Prostate gland (tissue), 2 donors: ENCODE measurements at regions not wholly inside any gene's neighbourhood (a gene's known extent, or its start where the extent isn't known, plus 50 kb on each side); places are given as distances from the start of the nearest gene placed in this dataset.

ENCODE experiments used
- DNase-seq: peaks from one replicate; pipeline ENCODE4 v3.0.0-alpha.2; 2019; ENCODE audit warnings: low spot score
- H3K27ac ChIP-seq, 2 donors: fragments of 200-600 bp; sonication (generic); 2 replicates each; pipeline ENCODE4 v1.5.1; 2017 to 2019
- H3K27me3 ChIP-seq: fragments of 200-600 bp; sonication (generic); replicated peaks from 2 replicates; pipeline ENCODE4 v1.5.1; 2019; ENCODE audit not compliant: insufficient read depth
- H3K36me3 ChIP-seq, 2 donors: fragments of 200-600 bp; sonication (generic); 1 replicate in 1 of 2; 2 replicates in 1 of 2; pipeline versions ENCODE4 v1.5.1 to v1.8.1; 2017 to 2019
- H3K4me1 ChIP-seq: fragments of 200-600 bp; sonication (generic); replicated peaks from 2 replicates; pipeline ENCODE4 v1.5.1; 2019
- H3K4me3 ChIP-seq, 2 donors: fragments of 200-600 bp; sonication (generic); 2 replicates each; pipeline ENCODE4 v1.5.1; 2017 to 2019
- H3K9me3 ChIP-seq: fragments of 200-600 bp; sonication (generic); 2 replicates; pipeline ENCODE4 v1.5.1; 2017
- CTCF ChIP-seq, 4 experiments: fragments of 200-600 bp in 2 of 4; fragments of 450-650 bp in 2 of 4; sonication (generic) in 2 of 4; IDR thresholded peaks; 1 replicate in 3 of 4; 2 replicates in 1 of 4; pipeline ENCODE4 v1.5.1; 2016 to 2019; ENCODE audit warnings: antibody characterized with exemption in 4 of 4, mild to moderate bottlenecking in 2 of 4, moderate library complexity in 2 of 4
- POLR2A ChIP-seq: fragments of 450-650 bp; IDR thresholded peaks from one replicate; pipeline ENCODE4 v1.6.1; 2016; ENCODE audit warnings: antibody characterized with exemption, mild to moderate bottlenecking
- POLR2AphosphoS5 ChIP-seq: sonication (generic); formaldehyde crosslinking; IDR thresholded peaks from one replicate; pipeline ENCODE4 v1.6.1; 2017; ENCODE audit warnings: antibody characterized with exemption
- WGBS: methylation state at CpG from one replicate; pipeline ENCODE4 v1.1.5; 2018; 5-methylcytosine and 5-hydroxymethylcytosine counted together
- intact Hi-C: fragments of 100-400 bp; cut with DNase I; formaldehyde crosslinking; loops from one replicate; pipeline ENCODE4 v1.14.2; 2022

GRCh38 chr22:23402275-23403151 lies 177.6 kb downstream of the IGLL1 start:
- Histone ChIP-seq H3K4me3 (peak overlapping the region; percentile 40 to 56), H3K9me3 (no peaks in the 10 kb centered on the region), H3K27me3 (no peaks in the 10 kb centered on the region), H3K27ac (peak overlapping the region; percentile 65 to 66), H3K36me3 (no peaks in the 10 kb centered on the region), H3K4me1 (peaks cover 4% of the 10 kb centered on the region)
- 15% methylated on average over 28 of the region's 82 CpGs for WGBS
- TF ChIP-seq CTCF (IDR thresholded peaks at IDR 0.05) (peak; percentile 26 to 90 (median 66)), POLR2A (peak; percentile 58), POLR2AphosphoS5 (peak; percentile 68)
- intact Hi-C loops: loop anchor here (2.0 to 5.0 kb wide), 2 partner anchors 136 to 445 kb away; no protein-coding TSS in a partner anchor
- DNase-seq: peak; percentile 87

- TF ChIP-seq POLR2A: no peak
- Histone ChIP-seq H3K4me1 (peaks cover 4% of the 10 kb centered on the region), H3K9me3 (no peaks in the 10 kb centered on the region), H3K36me3 (no peaks in the 10 kb centered on the region), H3K4me3 (peak overlapping the region; percentile 40 to 56), H3K27me3 (no peaks in the 10 kb centered on the region), H3K27ac (peak overlapping the region; percentile 65 to 66)
- DNase-seq: no peak
- WGBS: 39% methylated on average over 14 of the region's 14 CpGs
- intact Hi-C loops: loop anchor here (2.0 to 5.0 kb wide), 2 partner anchors 137 to 445 kb away; no protein-coding TSS in a partner anchor
These were observed 178.2 kb downstream of the IGLL1 start for GRCh38 chr22:23401910-23402274.

DNA sequence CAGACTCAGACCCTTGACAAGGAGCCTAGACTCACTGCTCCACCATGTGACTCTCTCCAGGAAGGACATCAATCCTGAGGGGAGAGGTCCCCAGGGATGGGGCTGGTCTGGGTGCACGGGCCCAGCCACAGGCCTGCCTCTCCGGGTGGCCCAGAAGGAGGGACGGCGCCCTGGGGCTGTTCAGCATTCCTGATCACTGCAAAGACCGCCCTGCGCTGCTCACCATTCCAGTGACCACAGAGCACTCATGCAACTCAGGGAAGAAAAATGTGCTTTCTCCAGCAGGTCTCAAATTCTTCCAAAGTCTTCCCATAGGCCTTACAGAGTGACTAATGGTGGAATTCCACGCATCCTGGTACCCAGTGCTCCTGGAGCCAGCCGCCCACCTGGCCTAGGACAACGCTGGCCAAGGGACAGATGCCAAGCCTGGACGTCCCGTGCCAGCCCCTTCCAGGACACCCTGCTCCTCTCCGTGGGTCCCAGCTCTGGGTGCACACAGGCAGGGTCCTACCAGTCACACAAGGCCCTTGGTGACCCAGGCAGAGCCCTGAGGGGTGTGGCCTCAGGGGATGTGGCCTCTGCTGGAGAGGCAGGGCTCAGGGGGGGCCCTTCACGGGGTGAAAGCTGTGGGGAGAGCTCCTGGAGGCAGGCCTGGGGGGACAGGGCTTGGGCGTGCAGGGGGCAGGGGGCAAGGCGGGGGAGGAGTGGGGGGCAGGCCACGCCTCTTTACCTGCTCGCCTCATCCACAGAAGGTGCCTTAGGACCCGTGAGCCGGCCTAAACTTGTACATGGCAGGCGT lies 178.8 kb downstream of the IGLL1 start:
- TF ChIP-seq POLR2A (no peak), CTCF (IDR thresholded peaks at IDR 0.05) (no peak), POLR2AphosphoS5 (no peak)
- H3K27me3 ChIP-seq: no peaks in the 10 kb centered on the region
- peaks cover 4% of the 10 kb centered on the region for H3K4me1 ChIP-seq
- H3K36me3 ChIP-seq: no peaks in the 10 kb centered on the region
- WGBS: 56% methylated on average over 20 of the region's 20 CpGs
- DNase-seq: no peak
- H3K9me3 ChIP-seq: no peaks in the 10 kb centered on the region
- H3K4me3 ChIP-seq: peak overlapping the region in 1 of 2 donors; percentile 56
- intact Hi-C loops: loop anchor here (5.0 kb wide), 1 partner anchor 446 kb away; no protein-coding TSS in a partner anchor
- H3K27ac ChIP-seq: peak overlapping the region; percentile 65 to 66

DNA sequence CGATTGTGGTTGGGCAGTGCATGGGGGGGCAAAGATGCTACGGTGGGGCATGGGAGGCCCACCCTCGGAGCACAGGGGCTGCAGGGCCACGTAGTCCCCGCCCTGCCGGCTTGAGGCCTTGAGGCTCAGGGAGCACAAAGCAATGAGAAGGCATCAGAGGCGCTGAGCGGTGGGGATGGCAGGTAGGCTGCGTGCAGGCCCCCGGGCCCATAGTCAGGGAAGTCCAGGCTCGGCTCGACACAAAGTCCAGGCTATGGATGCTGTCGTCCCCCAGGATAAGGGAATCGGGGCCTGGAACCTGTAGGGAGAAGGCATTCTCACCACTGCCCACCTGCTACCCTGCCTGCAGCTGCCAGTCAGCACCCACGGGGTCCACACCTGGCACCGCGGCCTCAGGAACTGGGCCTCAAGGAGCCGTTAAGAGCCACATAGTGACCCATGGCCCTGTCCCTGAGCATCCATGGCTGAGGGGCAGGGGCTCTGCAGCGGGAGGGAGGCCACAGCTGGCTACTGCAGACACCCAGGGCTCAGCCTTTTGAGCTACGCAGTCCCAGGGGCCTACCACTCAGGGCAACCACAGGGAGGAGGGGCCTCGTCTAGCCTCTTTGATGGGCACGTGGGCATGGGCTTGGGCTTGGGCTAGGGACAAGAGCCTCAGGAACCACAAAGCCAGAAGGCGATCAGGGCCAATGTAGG lies 179.7 kb downstream of the IGLL1 start:
- Histone ChIP-seq H3K36me3 (no peaks in the 10 kb centered on the region), H3K27me3 (no peaks in the 10 kb centered on the region), H3K4me1 (peaks cover 4% of the 10 kb centered on the region), H3K9me3 (no peaks in the 10 kb centered on the region), H3K27ac (peak overlapping the region in 1 of 2 donors; percentile 7), H3K4me3 (peak overlapping the region in 1 of 2 donors; percentile 56)
- WGBS: 81% methylated on average over 22 of the region's 23 CpGs
- intact Hi-C loops: loop anchor here (5.0 kb wide), 1 partner anchor 447 kb away; no protein-coding TSS in a partner anchor
- no peak for DNase-seq
- TF ChIP-seq CTCF (IDR thresholded peaks at IDR 0.05) (no peak), POLR2A (no peak), POLR2AphosphoS5 (no peak)
